Cardiac muscle cell (in vitro differentiated cells and primary cell): ENCODE measurements at regions not wholly inside any gene's neighbourhood (a gene's known extent, or its start where the extent isn't known, plus 50 kb on each side); places are given as distances from the start of the nearest gene placed in this dataset.
A peak's percentile ranks its signal among the peaks of the same experiment; 100 is the strongest.

Experiments used
- DNase-seq, 2 donors: peaks; one replicate each; pipeline versions ENCODE4 v3.0.0 to v3.0.0-alpha.2; 2010 to 2017; ENCODE audit warnings: low read depth in 1 of 2, low spot score in 1 of 2
- H3K27ac ChIP-seq: fragments of 200-600 bp; sonication (generic); 2 replicates; pipeline ENCODE4 v1.5.1; 2016
- H3K27me3 ChIP-seq: fragments of 200-600 bp; sonication (generic); 2 replicates; pipeline ENCODE4 v1.6.0; 2016; ENCODE audit warnings: control low read depth
- H3K36me3 ChIP-seq: fragments of 200-600 bp; sonication (generic); 2 replicates; pipeline ENCODE4 v1.5.1; 2016; ENCODE audit warnings: control low read depth
- H3K4me1 ChIP-seq: fragments of 200-600 bp; sonication (generic); 2 replicates; pipeline ENCODE4 v1.8.1; 2017; ENCODE audit warnings: low read depth, mild to moderate bottlenecking, mixed run types
- H3K4me3 ChIP-seq: fragments of 200-600 bp; sonication (generic); 2 replicates; pipeline ENCODE4 v1.5.1; 2016; ENCODE audit warnings: mild to moderate bottlenecking
- H3K9me3 ChIP-seq: fragments of 200-600 bp; sonication (generic); 2 replicates; pipeline ENCODE4 v1.5.1; 2017; ENCODE audit warnings: low read depth, mild to moderate bottlenecking, control low read depth
- CTCF ChIP-seq: IDR thresholded peaks from 2 replicates; pipeline ENCODE4 v1.5.1; 2012; ENCODE audit warnings: low read depth, mild to moderate bottlenecking, low read length

- H3K36me3 ChIP-seq, result no peaks in the 10 kb centered on the region
- H3K4me3 ChIP-seq, result no peak overlapping the region
- peak; percentile 37 for TF ChIP-seq CTCF
- peaks cover 27% of the 10 kb centered on the region for H3K4me1 ChIP-seq
- no peak overlapping the region for H3K27ac ChIP-seq
- peak in 1 of 2 donors; percentile 69 for DNase-seq
- H3K9me3 ChIP-seq, result no peaks in the 10 kb centered on the region
- H3K27me3 ChIP-seq, result no peaks in the 10 kb centered on the region
These were observed 180.1 kb upstream of the MVB12B start for GRCh38 chr9:126146254-126147145.

GRCh38 chr9:126147186-126147935, 179.3 kb upstream of the MVB12B start:
- H3K9me3 ChIP-seq, result no peaks in the 10 kb centered on the region
- no peaks in the 10 kb centered on the region for H3K27me3 ChIP-seq
- H3K4me3 ChIP-seq, result no peak overlapping the region
- no peak for TF ChIP-seq CTCF
- DNase-seq, result no peak
- H3K27ac ChIP-seq, result no peak overlapping the region
- H3K36me3 ChIP-seq, result no peaks in the 10 kb centered on the region
- peaks cover 27% of the 10 kb centered on the region for H3K4me1 ChIP-seq

- DNase-seq, result no peak
- no peak overlapping the region for H3K27ac ChIP-seq
- H3K36me3 ChIP-seq, result no peaks in the 10 kb centered on the region
- H3K9me3 ChIP-seq, result no peaks in the 10 kb centered on the region
- peaks cover 27% of the 10 kb centered on the region for H3K4me1 ChIP-seq
- no peak for TF ChIP-seq CTCF
- H3K27me3 ChIP-seq, result no peaks in the 10 kb centered on the region
- no peak overlapping the region for H3K4me3 ChIP-seq
These were observed 178.4 kb upstream of the MVB12B start for GRCh38 chr9:126147936-126148870.

DNA sequence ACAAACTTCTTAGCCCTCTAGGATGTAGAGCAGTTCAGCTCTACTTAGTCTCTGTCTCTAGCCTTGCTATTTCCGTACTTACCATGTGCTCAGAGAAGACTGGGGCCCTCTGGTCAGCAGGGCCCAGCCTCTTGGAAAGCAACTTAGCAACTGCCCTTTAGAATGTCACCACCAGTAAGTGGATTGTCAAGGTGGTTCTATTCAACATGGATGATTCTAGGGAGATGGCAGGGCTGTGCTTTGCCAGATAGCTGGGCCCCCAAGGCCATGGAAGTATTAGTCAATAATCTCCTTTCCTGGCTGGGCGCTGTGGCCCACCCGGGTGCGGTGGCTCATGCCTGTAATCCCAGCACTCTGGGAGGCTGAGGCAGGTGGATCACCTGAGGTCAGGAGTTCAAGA, 177.6 kb upstream of the MVB12B start:
- no peak overlapping the region for H3K4me3 ChIP-seq
- H3K36me3 ChIP-seq, result no peaks in the 10 kb centered on the region
- H3K27ac ChIP-seq, result no peak overlapping the region
- DNase-seq, result peak in 1 of 2 donors; percentile 32
- H3K4me1 ChIP-seq, result peaks cover 26% of the 10 kb centered on the region
- H3K9me3 ChIP-seq, result no peaks in the 10 kb centered on the region
- no peaks in the 10 kb centered on the region for H3K27me3 ChIP-seq
- TF ChIP-seq CTCF, result no peak

DNA sequence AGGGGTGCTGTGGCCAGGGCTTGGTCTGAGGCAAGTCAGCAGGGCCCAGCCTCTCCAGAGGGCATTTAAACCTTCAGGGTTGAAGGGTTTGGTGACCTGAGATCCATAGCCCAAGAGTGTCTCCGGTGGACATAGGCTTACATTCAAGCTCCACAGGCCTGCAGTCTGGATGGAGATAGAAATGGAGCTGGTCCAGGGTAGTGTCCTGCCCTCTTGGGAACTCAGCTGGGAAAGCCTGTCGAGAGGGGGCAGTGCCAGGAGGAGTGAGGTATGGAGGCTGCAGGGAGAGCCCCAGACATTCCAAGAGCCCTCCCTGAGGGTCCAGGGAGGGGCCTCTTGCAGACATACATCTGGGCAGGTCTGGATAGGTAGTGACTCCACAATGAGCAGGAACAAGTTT, 177.0 kb upstream of the MVB12B start:
- DNase-seq, result no peak
- no peak for TF ChIP-seq CTCF
- H3K4me1 ChIP-seq, result peaks cover 19% of the 10 kb centered on the region

More for the DNA sequence above, 177.0 kb upstream of the MVB12B start:
- no peak overlapping the region for H3K4me3 ChIP-seq
- no peaks in the 10 kb centered on the region for H3K27me3 ChIP-seq
- no peaks in the 10 kb centered on the region for H3K36me3 ChIP-seq
- H3K9me3 ChIP-seq, result no peaks in the 10 kb centered on the region
- H3K27ac ChIP-seq, result no peak overlapping the region
